Suppressor macrophage treated with lipopolysaccharide for 4 hours (primary cell): ENCODE measurements at regions not wholly inside any gene's neighbourhood (a gene's known extent, or its start where the extent isn't known, plus 50 kb on each side); places are given as distances from the start of the nearest gene placed in this dataset.
"Not testable (repeated sequence)": the region's sequence is repeated elsewhere in the genome, so short reads cannot be mapped to it uniquely, and the experiment has no call there.

ENCODE experiments used
- DNase-seq: peaks from one replicate; pipeline ENCODE4 v3.0.0-alpha.2; 2020

GRCh38 chr13:59392328-59392727 lies 771.4 kb downstream of the DIAPH3 start:
- DNase-seq: no peak

GRCh38 chr13:59394496-59394895 lies 769.2 kb downstream of the DIAPH3 start:
- no peak for DNase-seq

DNA sequence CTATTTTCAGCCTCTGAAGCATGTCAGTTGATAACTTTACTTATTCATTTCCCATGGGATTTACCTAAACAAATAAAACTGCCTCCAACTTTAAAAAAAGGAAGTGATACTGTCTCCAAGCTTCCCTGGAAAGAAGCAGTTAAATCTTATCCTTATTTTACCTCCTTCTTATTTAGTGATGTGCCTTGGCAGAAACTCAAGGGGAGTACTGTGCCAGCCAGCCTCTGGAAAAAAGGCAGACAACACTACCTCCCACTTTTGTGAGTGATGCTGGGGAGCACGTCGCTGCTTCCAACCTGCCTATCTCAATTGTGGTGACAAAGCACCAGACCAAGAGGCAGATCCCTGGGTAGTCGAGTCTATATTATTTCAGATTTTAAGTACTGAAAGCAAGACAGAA lies 765.6 kb downstream of the DIAPH3 start:
- no peak for DNase-seq

- DNase-seq: no peak
Measured at GRCh38 chr13:59398661-59399060, 765.1 kb downstream of the DIAPH3 start.

DNA sequence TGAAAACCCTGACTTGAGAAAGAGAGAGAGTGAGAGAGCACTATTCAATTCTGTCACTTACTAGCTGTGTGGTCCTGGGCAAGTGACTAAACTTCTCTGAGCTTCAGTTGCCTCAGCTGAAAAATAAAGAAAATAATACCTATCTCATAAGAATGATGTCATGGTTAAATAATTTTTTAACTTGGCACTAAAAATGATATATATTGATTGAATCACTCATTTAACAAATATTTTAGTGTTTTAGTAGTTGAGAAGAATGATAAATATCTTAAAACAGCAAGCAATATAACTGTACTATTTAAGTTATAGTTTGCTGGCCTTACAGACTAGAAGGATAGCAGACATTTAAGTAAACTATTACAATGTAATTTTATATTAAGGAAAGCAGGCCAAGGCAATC lies 764.2 kb downstream of the DIAPH3 start:
- no peak for DNase-seq

DNA sequence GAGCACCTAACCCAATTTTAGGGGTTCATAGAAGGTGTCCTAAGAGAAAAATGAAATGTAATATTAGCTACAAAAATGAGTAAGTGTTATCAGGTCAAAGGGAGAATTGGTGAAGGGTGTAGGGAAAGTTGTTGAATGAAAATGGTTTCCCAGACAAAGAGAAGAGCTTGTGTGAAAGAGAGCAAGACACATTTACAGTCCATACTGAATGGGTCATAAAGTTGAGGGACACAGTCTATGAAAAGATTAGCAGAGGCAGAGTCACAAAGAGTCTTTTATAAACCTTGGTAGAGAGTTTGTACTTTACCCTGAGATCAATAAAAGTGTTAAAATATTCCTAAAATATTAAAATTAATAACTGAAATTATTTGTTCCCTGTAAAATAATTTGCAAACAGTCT lies 759.4 kb downstream of the DIAPH3 start:
- DNase-seq: no peak

- not testable (repeated sequence) for DNase-seq
Measured at GRCh38 chr13:59407251-59407650, 756.5 kb downstream of the DIAPH3 start.

DNA sequence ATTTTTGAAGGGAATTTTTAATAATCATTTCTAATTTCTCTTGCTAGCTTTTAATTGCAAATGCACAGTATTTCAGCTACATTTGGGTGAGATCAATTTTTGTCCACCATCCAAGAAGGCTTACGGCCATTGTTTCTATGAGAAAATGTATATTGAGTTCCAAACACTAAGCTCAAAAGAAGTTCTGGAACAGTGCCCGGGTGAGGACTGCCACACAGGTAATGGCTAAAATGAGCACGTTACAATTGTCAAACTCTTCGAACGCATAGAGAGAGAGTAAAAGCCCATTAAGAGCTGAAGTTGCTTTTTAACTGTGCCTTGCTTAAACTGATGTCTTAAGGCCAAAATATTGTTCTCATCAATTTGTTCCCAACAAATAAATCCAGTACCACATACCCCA lies 755.0 kb downstream of the DIAPH3 start:
- no peak for DNase-seq

DNA sequence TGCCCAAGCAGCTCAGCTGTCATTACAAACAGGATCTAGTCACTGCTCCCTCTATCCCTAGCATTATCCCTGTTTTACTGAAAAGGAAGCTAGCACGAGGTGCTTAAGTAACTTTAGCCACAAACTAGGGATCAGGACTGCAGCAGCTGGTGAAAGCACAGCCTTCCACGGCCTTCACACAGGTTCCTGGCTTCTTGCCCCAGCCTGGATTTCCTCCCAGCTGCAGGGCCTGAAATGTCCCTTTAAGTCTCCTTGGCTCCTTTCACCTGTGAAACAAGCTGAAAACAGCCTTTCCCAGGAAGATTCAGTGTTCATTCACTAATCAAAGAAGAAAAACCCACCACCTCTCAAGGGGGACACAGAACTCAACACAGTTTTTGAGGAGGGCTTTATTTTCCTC lies 754.5 kb downstream of the DIAPH3 start:
- DNase-seq: no peak

DNA sequence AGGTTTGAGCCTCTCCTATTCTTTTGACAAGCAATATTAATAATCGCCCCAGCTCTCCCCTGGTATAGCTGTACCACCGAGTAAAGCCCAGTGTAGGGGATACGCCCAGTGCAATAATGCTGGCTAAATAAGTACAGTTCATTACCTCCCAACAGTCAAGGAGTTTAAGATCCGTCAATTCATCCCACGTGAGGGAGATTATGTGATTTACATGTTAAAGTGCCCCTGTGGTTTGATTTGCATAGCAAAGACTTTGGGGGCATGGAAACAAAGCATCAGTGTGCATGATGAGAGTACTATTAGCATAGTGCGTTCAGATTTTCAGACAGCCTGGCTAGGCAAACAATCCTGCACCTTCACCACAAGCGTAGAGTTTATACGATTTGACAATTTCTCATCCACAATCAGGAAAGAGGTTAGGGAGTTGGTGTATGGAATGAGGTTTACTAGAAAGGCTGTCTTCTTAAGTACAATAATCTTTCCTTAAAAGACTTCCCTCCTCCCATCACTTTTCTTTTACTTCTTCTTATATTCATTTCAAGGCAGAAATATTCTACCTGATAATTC lies 754.0 kb downstream of the DIAPH3 start:
- no peak for DNase-seq

DNA sequence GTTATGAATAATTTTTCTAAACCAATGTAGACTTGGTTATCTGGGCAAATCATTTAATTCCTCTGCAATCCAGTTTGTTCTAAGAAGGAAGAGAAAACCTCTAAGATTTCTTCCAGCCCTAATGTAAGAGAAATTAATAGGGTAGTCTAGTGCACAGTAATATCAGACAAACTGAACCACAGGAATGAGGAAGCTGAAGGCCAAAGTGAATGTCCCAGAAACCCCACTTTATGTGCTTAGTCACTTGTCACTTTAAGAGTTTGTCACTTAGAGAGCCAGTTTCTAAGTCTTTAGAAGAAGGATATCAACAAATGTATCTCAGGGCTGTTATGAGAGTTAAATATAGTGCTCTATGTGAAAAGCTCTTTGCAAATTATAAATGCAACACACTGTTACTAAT lies 750.6 kb downstream of the DIAPH3 start:
- DNase-seq: peak; percentile 36

DNA sequence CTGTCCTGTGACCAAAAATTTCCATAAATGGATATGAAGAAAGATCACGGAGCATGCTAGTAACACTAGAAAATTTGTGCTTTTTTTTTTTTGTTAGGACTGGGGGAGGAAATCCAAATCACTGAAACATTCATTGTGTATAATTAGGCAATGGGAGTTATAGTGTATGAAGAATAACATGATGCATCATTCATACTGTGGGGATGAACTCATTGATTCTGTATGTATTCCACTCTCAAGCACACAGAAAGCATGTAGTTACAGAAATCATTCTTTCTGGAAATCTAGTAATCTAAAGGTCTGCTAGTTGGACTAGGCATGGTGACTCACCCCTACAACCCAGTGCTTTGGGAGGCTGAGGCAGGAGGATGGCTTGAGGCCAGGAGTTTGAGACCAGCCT lies 749.7 kb downstream of the DIAPH3 start:
- no peak for DNase-seq

GRCh38 chr13:59415498-59415897 lies 748.2 kb downstream of the DIAPH3 start:
- DNase-seq: no peak

GRCh38 chr13:59416561-59416960 lies 747.2 kb downstream of the DIAPH3 start:
- DNase-seq: no peak

DNA sequence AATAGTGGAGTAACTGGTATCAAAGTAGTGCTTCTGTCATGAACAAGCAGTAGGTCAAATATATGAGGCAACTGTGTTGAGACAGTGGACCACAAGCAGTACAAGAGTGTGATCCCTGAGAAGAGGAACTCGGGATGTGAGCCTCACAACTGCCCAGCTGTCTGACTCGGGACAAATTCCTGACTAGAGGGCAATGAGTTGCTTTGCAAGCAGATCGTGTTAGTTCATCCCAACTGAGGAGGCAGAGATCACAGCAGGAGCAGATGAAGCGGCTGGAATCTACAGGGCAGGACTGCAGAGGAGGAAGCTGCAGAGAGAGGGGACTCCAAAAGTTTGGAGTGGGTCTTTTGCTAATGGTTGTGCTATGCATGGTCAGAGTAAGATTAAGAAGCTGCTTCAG lies 741.1 kb downstream of the DIAPH3 start:
- no peak for DNase-seq

- no peak for DNase-seq
Measured at GRCh38 chr13:59423708-59424340, 739.9 kb downstream of the DIAPH3 start.

DNA sequence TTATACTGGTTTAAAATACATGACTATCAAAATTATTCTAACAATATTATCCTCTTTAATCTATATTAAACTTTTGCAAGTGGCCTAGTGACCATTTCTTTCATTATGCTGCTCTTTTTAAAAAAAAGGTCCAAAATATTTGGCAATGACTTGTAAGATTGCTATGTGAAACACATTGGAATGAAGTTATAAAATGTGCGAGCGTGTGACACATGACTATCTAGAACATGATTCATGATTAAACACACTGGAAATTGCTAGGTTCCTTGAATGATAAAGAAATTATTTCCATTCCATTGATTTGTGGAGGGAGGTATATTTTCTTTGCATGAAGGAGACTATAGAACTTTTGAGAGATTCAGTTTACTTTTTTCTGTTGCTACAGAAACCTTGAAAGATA lies 739.1 kb downstream of the DIAPH3 start:
- DNase-seq: no peak

DNA sequence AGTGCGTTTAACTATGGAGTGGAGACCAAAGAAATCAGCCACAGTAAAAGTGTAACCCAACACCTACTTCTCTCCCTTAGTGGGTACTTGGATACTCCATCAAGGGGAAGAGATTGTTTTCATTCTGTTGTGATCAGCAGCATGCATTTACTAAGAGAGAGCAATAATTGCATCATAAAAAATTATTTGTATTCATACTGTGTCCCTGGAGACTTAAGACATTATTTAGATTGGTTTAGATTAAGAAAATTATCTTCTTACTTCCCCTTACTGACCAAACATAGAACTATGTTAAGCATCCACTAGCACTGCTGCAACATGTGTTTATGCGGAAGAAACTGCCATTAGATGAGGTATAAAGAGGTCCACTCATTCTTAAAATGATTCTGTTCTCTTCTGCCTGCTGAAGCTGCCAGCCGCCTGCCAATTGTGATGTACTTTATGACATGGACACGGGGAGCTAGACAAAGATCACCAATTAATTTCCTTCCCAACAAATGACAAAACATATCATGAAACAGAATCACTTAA lies 738.5 kb downstream of the DIAPH3 start:
- no peak for DNase-seq

- no peak for DNase-seq
Measured at GRCh38 chr13:59435024-59435423, 728.7 kb downstream of the DIAPH3 start.

- no peak for DNase-seq
Measured at GRCh38 chr13:59437544-59438301, 726.0 kb downstream of the DIAPH3 start.

DNA sequence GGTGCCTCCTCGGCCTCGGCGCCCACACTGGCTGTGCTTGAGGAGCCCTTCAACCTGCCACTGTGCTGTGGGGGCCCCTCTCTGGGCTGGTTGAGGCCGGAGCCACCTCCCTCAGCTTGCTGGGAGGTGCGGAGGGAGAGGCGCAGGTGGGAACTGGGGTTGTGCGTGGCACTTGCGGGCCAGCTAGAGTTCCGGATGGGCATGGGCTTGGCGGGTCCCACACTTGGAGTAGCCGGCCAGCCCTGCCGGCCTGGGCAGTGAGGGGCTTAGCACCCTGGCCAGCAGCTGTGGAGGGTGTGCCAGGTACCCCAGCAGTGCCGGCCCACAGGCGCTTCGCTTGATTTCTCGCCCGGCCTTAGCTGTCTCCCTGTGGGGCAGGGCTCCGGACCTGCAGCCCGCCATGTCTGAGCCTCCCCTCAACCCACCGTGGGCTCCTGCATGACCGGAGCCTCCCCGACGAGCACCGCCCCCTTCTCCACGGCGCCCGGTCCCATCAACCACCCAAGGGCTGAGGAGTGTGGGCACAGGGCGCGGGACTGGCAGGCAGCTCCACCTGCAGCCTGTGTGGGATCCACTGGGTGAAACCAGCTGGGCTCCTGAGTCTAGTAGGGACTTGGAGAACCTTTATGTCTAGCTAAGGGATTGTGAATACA lies 723.8 kb downstream of the DIAPH3 start:
- DNase-seq: no peak

DNA sequence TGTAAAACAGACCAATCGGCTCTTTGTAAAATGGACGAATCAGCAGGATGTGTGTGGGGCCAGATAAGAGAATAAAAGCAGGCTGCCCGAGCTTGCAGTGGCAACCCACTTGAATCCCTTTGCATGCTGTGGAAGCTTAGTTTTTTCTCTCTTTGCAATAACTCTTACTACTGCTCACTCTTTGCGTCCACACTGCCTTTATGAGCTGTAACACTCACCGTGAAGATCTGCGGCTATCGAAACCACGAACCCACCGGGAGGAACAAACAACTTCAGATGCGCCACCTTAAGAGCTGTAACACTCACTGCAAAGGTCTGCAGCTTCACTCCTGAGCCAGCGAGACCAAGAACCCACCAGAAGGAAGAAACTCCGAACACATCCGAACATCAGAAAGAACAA lies 722.7 kb downstream of the DIAPH3 start:
- DNase-seq: not testable (repeated sequence)

GRCh38 chr13:59441596-59442280 lies 722.0 kb downstream of the DIAPH3 start:
- no peak for DNase-seq
